ENCODE measurements at regions not wholly inside any gene's neighbourhood (a gene's known extent, or its start where the extent isn't known, plus 50 kb on each side); places are given as distances from the start of the nearest gene placed in this dataset.

DNA sequence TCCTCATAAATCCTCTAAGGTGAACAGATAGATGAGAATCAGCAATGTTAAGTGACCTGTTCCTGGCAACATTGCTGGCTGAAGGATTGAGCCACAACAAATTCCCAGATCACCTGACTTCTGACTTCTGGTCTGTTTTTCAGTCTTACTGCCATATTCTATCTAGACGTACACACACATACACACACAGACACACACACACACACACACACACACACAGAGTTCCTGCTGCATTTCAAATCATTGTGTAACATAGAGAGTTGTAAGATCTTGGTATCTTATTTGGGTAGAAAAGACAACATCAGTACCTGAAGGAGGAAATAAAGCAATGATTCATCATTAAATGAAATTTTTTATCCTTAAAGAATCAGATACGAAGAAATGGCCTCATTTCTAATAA, 342.6 kb downstream of the MFSD1 start:
- no peaks in the 10 kb centered on the region for H3K4me1 ChIP-seq (ENCODE audit: control insufficient read depth, insufficient read depth, low read length)
- DNase-seq (no peak), ATAC-seq (no peak)
- intact Hi-C loops (cut with micrococcal nuclease), result no loop called here
- TF ChIP-seq, protein P1, sequence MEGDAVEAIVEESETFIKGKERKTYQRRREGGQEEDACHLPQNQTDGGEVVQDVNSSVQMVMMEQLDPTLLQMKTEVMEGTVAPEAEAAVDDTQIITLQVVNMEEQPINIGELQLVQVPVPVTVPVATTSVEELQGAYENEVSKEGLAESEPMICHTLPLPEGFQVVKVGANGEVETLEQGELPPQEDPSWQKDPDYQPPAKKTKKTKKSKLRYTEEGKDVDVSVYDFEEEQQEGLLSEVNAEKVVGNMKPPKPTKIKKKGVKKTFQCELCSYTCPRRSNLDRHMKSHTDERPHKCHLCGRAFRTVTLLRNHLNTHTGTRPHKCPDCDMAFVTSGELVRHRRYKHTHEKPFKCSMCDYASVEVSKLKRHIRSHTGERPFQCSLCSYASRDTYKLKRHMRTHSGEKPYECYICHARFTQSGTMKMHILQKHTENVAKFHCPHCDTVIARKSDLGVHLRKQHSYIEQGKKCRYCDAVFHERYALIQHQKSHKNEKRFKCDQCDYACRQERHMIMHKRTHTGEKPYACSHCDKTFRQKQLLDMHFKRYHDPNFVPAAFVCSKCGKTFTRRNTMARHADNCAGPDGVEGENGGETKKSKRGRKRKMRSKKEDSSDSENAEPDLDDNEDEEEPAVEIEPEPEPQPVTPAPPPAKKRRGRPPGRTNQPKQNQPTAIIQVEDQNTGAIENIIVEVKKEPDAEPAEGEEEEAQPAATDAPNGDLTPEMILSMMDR (IDR thresholded peaks at IDR 0.05), result no peak
- no peak overlapping the region for H3K27ac Mint-ChIP-seq
- no peak overlapping the region for H3K4me3 ChIP-seq (ENCODE audit: low read length)
- no peaks in the 10 kb centered on the region for H3K9me3 ChIP-seq (ENCODE audit: control insufficient read depth, insufficient read depth, low read length)
- H3K36me3 Mint-ChIP-seq, result no peaks in the 10 kb centered on the region
- H3K27me3 Mint-ChIP-seq (ENCODE audit: low read depth in 2 of 2), result no peaks in the 10 kb centered on the region
- no peaks in the 10 kb centered on the region for H3K36me3 ChIP-seq (ENCODE audit: control insufficient read depth, insufficient read depth, low read length)
- H3K4me3 Mint-ChIP-seq, result no peak overlapping the region
- peaks cover 4% of the 10 kb centered on the region in 2 donors for H3K9me3 Mint-ChIP-seq
- WGBS (ENCODE audit: insufficient coverage), result 63% methylated on average over 2 of the region's 2 CpGs
- H3K27me3 ChIP-seq (ENCODE audit: control insufficient read depth, insufficient read depth, low read length), result no peaks in the 10 kb centered on the region
- H3K4me1 Mint-ChIP-seq, result no peaks in the 10 kb centered on the region
- H3K27ac ChIP-seq (ENCODE audit: low read length), result no peak overlapping the region

GRCh38 chr3:159144891-159145290, 343.0 kb downstream of the MFSD1 start:
- no peak overlapping the region for H3K4me3 Mint-ChIP-seq
- no peak overlapping the region for H3K27ac Mint-ChIP-seq
- Histone ChIP-seq H3K27me3 (ENCODE audit: control insufficient read depth, insufficient read depth, low read length) (no peaks in the 10 kb centered on the region), H3K36me3 (ENCODE audit: control insufficient read depth, insufficient read depth, low read length) (no peaks in the 10 kb centered on the region), H3K4me3 (ENCODE audit: low read length) (no peak overlapping the region), H3K9me3 (ENCODE audit: control insufficient read depth, insufficient read depth, low read length) (no peaks in the 10 kb centered on the region), H3K27ac (ENCODE audit: low read length) (no peak overlapping the region), H3K4me1 (ENCODE audit: control insufficient read depth, insufficient read depth, low read length) (no peaks in the 10 kb centered on the region)
- no peaks in the 10 kb centered on the region for H3K4me1 Mint-ChIP-seq
- TF ChIP-seq, protein P1 (IDR thresholded peaks at IDR 0.05), result no peak
- DNase-seq (no peak), ATAC-seq (no peak)
- H3K27me3 Mint-ChIP-seq (ENCODE audit: low read depth in 2 of 2), result no peaks in the 10 kb centered on the region
- intact Hi-C loops (cut with micrococcal nuclease), result no loop called here
- peaks cover 4% of the 10 kb centered on the region in 2 donors for H3K9me3 Mint-ChIP-seq
- H3K36me3 Mint-ChIP-seq, result no peaks in the 10 kb centered on the region

- no peaks in the 10 kb centered on the region for H3K4me1 Mint-ChIP-seq
- intact Hi-C loops (cut with micrococcal nuclease), result no loop called here
Measured at GRCh38 chr3:159146392-159146791, 344.5 kb downstream of the MFSD1 start.

More at GRCh38 chr3:159146392-159146791, 344.5 kb downstream of the MFSD1 start:
- Histone ChIP-seq H3K9me3 (ENCODE audit: control insufficient read depth, insufficient read depth, low read length) (no peaks in the 10 kb centered on the region), H3K36me3 (ENCODE audit: control insufficient read depth, insufficient read depth, low read length) (no peaks in the 10 kb centered on the region), H3K4me3 (ENCODE audit: low read length) (no peak overlapping the region), H3K27ac (ENCODE audit: low read length) (no peak overlapping the region), H3K27me3 (ENCODE audit: control insufficient read depth, insufficient read depth, low read length) (no peaks in the 10 kb centered on the region), H3K4me1 (ENCODE audit: control insufficient read depth, insufficient read depth, low read length) (no peaks in the 10 kb centered on the region)
- H3K36me3 Mint-ChIP-seq, result no peaks in the 10 kb centered on the region
- TF ChIP-seq, protein P1 (IDR thresholded peaks at IDR 0.05), result no peak
- H3K27me3 Mint-ChIP-seq (ENCODE audit: low read depth in 2 of 2), result no peaks in the 10 kb centered on the region
- H3K9me3 Mint-ChIP-seq, result peaks cover 2 to 4% of the 10 kb centered on the region in 2 donors
- no peak for DNase-seq
- H3K4me3 Mint-ChIP-seq, result no peak overlapping the region
- H3K27ac Mint-ChIP-seq, result no peak overlapping the region
- ATAC-seq, result no peak
- 63% methylated on average over 2 of the region's 3 CpGs for WGBS (ENCODE audit: insufficient coverage)

Measured in natural killer cell (primary cell).